Vagina (tissue), 2 donors: ENCODE measurements at regions not wholly inside any gene's neighbourhood (a gene's known extent, or its start where the extent isn't known, plus 50 kb on each side); places are given as distances from the start of the nearest gene placed in this dataset.
A peak's percentile ranks its signal among the peaks of the same experiment; 100 is the strongest.

ENCODE experiments used
- DNase-seq, 2 donors: peaks; one replicate each; pipeline ENCODE4 v3.0.0-alpha.2; 2017; ENCODE audit errors: extremely low spot score in 2 of 2
- H3K27ac ChIP-seq: fragments of 200-600 bp; sonication (generic); one replicate; pipeline ENCODE4 v1.5.1; 2019
- H3K27me3 ChIP-seq: fragments of 200-600 bp; sonication (generic); one replicate; pipeline ENCODE4 v1.5.1; 2019
- H3K36me3 ChIP-seq, 2 donors: fragments of 200-600 bp; sonication (generic); one replicate each; pipeline ENCODE4 v1.5.1; 2017 to 2019
- H3K4me1 ChIP-seq: fragments of 200-600 bp; sonication (generic); one replicate; pipeline ENCODE4 v1.5.1; 2019
- H3K4me3 ChIP-seq, 2 donors: fragments of 200-600 bp; sonication (generic); 1 replicate in 1 of 2; 2 replicates in 1 of 2; pipeline ENCODE4 v1.5.1; 2016 to 2019
- H3K9me3 ChIP-seq: fragments of 200-600 bp; sonication (generic); one replicate; pipeline ENCODE4 v1.5.1; 2019
- POLR2A ChIP-seq, 2 donors: fragments of 450-650 bp; IDR thresholded peaks; one replicate each; pipeline ENCODE4 v1.6.1; 2017; ENCODE audit warnings: antibody characterized with exemption in 2 of 2, mild to moderate bottlenecking in 2 of 2, moderate library complexity in 2 of 2
- POLR2AphosphoS5 ChIP-seq, 2 donors: sonication (generic); formaldehyde crosslinking; IDR thresholded peaks; one replicate each; pipeline ENCODE4 v1.9.0; 2017; ENCODE audit warnings: antibody characterized with exemption in 2 of 2, mild to moderate bottlenecking in 2 of 2, low read depth in 1 of 2; ENCODE audit not compliant: insufficient read depth in 1 of 2
- intact Hi-C: fragments of 100-400 bp; cut with DNase I; formaldehyde crosslinking; loops from one replicate; pipeline ENCODE4 v1.15.1; 2023
- TF ChIP-seq, protein P1 (sequence below), 3 experiments: fragments of 450-650 bp in 2 of 3; fragments of 200-600 bp in 1 of 3; sonication (generic) in 1 of 3; IDR thresholded peaks; one replicate each; pipeline ENCODE4 v1.5.1; 2017 to 2019; ENCODE audit warnings: antibody characterized with exemption in 3 of 3, mild to moderate bottlenecking in 2 of 3, moderate library complexity in 2 of 3

DNA sequence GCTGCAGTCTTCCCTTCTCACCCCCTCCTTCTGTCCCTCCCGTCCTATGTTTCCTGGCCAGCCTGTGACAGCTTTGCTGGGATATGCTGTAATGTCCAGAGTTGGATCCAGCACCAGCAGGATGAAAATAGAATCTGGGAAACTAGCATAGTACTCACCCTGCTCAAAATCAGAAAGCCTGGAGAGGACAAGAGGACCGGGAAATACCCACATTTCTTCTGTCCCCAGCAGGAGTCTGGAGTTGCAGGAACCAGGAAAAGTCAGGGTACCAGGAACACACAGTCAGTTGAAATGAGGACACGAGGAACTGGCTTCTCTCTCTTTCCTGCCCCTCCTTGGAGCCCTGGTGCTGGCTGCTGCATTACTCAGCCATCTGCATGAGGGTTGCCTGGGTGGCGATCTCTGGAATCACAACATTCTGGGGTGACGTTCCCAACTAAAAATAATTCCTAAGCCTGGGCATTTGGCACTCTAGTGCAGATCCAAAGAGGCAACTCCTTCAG lies 59.6 kb upstream of the NFIL3 start:
- Histone ChIP-seq H3K9me3 (no peaks in the 10 kb centered on the region), H3K27ac (peak overlapping the region; percentile 20), H3K4me1 (peaks cover 9% of the 10 kb centered on the region), H3K27me3 (no peaks in the 10 kb centered on the region), H3K36me3 (no peaks in the 10 kb centered on the region), H3K4me3 (no peak overlapping the region)
- DNase-seq = no peak
- intact Hi-C loops = no loop called here
- TF ChIP-seq, protein P1, sequence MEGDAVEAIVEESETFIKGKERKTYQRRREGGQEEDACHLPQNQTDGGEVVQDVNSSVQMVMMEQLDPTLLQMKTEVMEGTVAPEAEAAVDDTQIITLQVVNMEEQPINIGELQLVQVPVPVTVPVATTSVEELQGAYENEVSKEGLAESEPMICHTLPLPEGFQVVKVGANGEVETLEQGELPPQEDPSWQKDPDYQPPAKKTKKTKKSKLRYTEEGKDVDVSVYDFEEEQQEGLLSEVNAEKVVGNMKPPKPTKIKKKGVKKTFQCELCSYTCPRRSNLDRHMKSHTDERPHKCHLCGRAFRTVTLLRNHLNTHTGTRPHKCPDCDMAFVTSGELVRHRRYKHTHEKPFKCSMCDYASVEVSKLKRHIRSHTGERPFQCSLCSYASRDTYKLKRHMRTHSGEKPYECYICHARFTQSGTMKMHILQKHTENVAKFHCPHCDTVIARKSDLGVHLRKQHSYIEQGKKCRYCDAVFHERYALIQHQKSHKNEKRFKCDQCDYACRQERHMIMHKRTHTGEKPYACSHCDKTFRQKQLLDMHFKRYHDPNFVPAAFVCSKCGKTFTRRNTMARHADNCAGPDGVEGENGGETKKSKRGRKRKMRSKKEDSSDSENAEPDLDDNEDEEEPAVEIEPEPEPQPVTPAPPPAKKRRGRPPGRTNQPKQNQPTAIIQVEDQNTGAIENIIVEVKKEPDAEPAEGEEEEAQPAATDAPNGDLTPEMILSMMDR (IDR thresholded peaks at IDR 0.05) = no peak
- no peak for TF ChIP-seq POLR2A (IDR thresholded peaks at IDR 0.05)
- no peak for TF ChIP-seq POLR2AphosphoS5 (IDR thresholded peaks at IDR 0.05; ENCODE audit: insufficient read depth in 1 of 2, low read depth in 1 of 2)

DNA sequence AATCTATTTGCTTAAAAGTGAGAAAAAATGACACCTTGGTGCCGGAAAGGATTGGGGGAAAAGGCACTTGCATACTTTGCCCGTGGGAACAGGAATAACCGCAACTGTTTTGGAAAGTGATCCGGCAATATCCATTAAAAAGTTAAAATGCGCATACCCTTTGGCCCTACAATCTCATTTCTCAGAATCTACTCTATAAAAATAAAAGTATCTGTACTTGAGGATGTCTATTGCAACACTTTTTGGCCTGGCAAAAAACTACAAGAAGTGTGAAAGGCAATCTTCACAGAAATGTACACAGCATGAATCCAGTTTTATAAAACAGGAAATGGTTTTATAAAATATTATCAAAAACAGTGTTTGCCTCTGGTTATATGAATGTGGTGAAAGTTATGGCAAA lies 58.3 kb upstream of the NFIL3 start:
- no peaks in the 10 kb centered on the region for H3K9me3 ChIP-seq
- H3K27ac ChIP-seq = no peak overlapping the region
- H3K4me3 ChIP-seq = no peak overlapping the region
- H3K4me1 ChIP-seq = peaks cover 9% of the 10 kb centered on the region
- TF ChIP-seq POLR2A (IDR thresholded peaks at IDR 0.05) (no peak), POLR2AphosphoS5 (IDR thresholded peaks at IDR 0.05; ENCODE audit: insufficient read depth in 1 of 2, low read depth in 1 of 2) (no peak)
- TF ChIP-seq, protein P1 (IDR thresholded peaks at IDR 0.05) = no peak
- no peaks in the 10 kb centered on the region for H3K27me3 ChIP-seq
- intact Hi-C loops = no loop called here
- no peaks in the 10 kb centered on the region for H3K36me3 ChIP-seq
- DNase-seq = no peak

DNA sequence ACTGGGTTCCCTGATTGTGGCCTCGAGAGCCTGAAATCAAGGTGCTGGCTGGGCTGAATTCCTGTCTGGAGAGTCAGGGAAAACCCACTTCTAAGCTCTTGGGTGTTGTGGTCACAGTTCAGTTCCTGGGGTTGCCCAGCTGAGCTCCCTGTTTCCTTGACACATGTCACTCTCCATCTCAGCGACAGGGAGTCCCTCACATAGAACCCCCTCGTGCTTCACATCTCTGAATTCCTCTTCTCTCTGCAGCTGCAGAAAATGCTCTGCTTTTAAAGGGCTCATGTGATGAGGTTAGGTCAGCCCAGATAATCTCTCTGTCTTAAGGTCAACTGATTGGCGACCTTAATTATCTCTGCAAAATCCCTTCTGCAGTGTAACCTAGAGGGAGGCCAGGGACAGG lies 53.5 kb upstream of the NFIL3 start:
- intact Hi-C loops = no loop called here

DNA sequence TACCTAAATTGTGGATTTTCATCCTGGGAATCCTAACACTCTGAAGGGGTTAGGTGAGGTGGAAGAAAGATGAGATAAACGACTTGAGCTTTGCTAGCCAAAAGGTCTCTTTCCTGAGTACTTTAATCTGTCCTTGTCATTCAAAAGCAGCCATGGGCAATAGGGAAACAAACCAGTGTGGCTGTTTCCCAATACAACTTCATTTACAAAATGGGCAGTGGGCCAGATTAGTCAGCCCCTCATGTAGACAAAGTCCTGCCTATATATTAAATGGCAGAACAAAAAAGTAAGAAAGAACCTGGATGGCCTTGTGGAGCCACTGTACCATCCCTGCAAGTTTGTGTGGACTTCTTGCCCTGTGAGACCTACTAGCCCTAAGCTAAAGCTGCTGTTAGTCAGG lies 51.0 kb upstream of the NFIL3 start:
- Histone ChIP-seq H3K4me1 (no peaks in the 10 kb centered on the region), H3K36me3 (no peaks in the 10 kb centered on the region), H3K27me3 (no peaks in the 10 kb centered on the region), H3K4me3 (no peak overlapping the region), H3K9me3 (no peaks in the 10 kb centered on the region), H3K27ac (no peak overlapping the region)
- TF ChIP-seq, protein P1 (IDR thresholded peaks at IDR 0.05) = no peak
- TF ChIP-seq POLR2A (IDR thresholded peaks at IDR 0.05) (no peak), POLR2AphosphoS5 (IDR thresholded peaks at IDR 0.05; ENCODE audit: insufficient read depth in 1 of 2, low read depth in 1 of 2) (no peak)
- no peak for DNase-seq
- intact Hi-C loops = no loop called here

More for the DNA sequence above, 53.5 kb upstream of the NFIL3 start:
- no peak overlapping the region for H3K4me3 ChIP-seq
- H3K4me1 ChIP-seq = no peaks in the 10 kb centered on the region
- no peaks in the 10 kb centered on the region for H3K36me3 ChIP-seq
- no peak overlapping the region for H3K27ac ChIP-seq
- H3K9me3 ChIP-seq = no peaks in the 10 kb centered on the region
- TF ChIP-seq POLR2A (IDR thresholded peaks at IDR 0.05) (no peak), POLR2AphosphoS5 (IDR thresholded peaks at IDR 0.05; ENCODE audit: insufficient read depth in 1 of 2, low read depth in 1 of 2) (no peak)
- TF ChIP-seq, protein P1 (IDR thresholded peaks at IDR 0.05) = no peak
- no peaks in the 10 kb centered on the region for H3K27me3 ChIP-seq
- no peak for DNase-seq
